ENCODE measurements at regions not wholly inside any gene's neighbourhood (a gene's known extent, or its start where the extent isn't known, plus 50 kb on each side); places are given as distances from the start of the nearest gene placed in this dataset.
"Not testable (repeated sequence)": the region's sequence is repeated elsewhere in the genome, so short reads cannot be mapped to it uniquely, and the experiment has no call there.

GRCh38 chr3:78313332-78313731 is 1273.4 kb downstream of the ROBO2 start:
- H3K27me3 ChIP-seq = no peaks in the 10 kb centered on the region
- TF ChIP-seq Cebpa-rat (IDR thresholded peaks at IDR 0.05) = no peak
- no peak overlapping the region for H3K27ac ChIP-seq

GRCh38 chr3:78314327-78314726 is 1274.4 kb downstream of the ROBO2 start:
- Histone ChIP-seq H3K4me1 (no peaks in the 10 kb centered on the region), H3K9ac (no peak overlapping the region), H3K27ac (no peak overlapping the region), H3K4me2 (no peak overlapping the region), H4K20me1 (no peaks in the 10 kb centered on the region), H3K27me3 (no peaks in the 10 kb centered on the region), H3K4me3 (no peak overlapping the region), H3K9me3 (replicated peaks in 1 of 11) (no peaks in the 10 kb centered on the region), H3K36me3 (no peaks in the 10 kb centered on the region)
- TF ChIP-seq Cebpa-rat (IDR thresholded peaks at IDR 0.05) = no peak

More at GRCh38 chr3:78313332-78313731, 1273.4 kb downstream of the ROBO2 start:
- Histone ChIP-seq H3K9ac (no peak overlapping the region), H3K9me3 (replicated peaks in 1 of 11) (0 out of 22 replicates have a peak, but pooled peaks cover 0 to under 1% (median 0%) of the 10 kb centered on the region in 11 experiments), H3K4me2 (no peak overlapping the region), H3K4me3 (no peak overlapping the region), H4K20me1 (no peaks in the 10 kb centered on the region), H3K36me3 (no peaks in the 10 kb centered on the region), H3K4me1 (no peaks in the 10 kb centered on the region)

GRCh38 chr3:78317774-78318173 is 1277.9 kb downstream of the ROBO2 start:
- H4K20me1 ChIP-seq = no peaks in the 10 kb centered on the region
- no peak overlapping the region for H3K4me3 ChIP-seq
- no peaks in the 10 kb centered on the region for H3K9me3 ChIP-seq (replicated peaks in 1 of 11)
- H3K4me1 ChIP-seq = no peaks in the 10 kb centered on the region
- no peak overlapping the region for H3K27ac ChIP-seq
- no peaks in the 10 kb centered on the region for H3K36me3 ChIP-seq
- H3K4me2 ChIP-seq = no peak overlapping the region
- TF ChIP-seq Cebpa-rat (IDR thresholded peaks at IDR 0.05) = no peak
- H3K9ac ChIP-seq = no peak overlapping the region
- no peaks in the 10 kb centered on the region for H3K27me3 ChIP-seq

- Histone ChIP-seq H3K36me3 (no peaks in the 10 kb centered on the region), H3K4me3 (no peak overlapping the region), H3K4me1 (no peaks in the 10 kb centered on the region), H3K4me2 (no peak overlapping the region), H3K27me3 (no peaks in the 10 kb centered on the region), H4K20me1 (no peaks in the 10 kb centered on the region), H3K9ac (no peak overlapping the region), H3K27ac (no peak overlapping the region), H3K9me3 (replicated peaks in 1 of 11) (no peaks in the 10 kb centered on the region)
- TF ChIP-seq Cebpa-rat (IDR thresholded peaks at IDR 0.05) = no peak
Measured at GRCh38 chr3:78322780-78323179, 1282.9 kb downstream of the ROBO2 start.

GRCh38 chr3:78337801-78338211 is 1297.9 kb downstream of the ROBO2 start:
- no peaks in the 10 kb centered on the region for H3K27me3 ChIP-seq
- no peaks in the 10 kb centered on the region for H3K9me3 ChIP-seq (replicated peaks in 1 of 11)
- TF ChIP-seq Cebpa-rat (IDR thresholded peaks at IDR 0.05) = no peak
- no peak overlapping the region for H3K9ac ChIP-seq
- H3K4me2 ChIP-seq = no peak overlapping the region
- no peaks in the 10 kb centered on the region for H3K36me3 ChIP-seq
- no peaks in the 10 kb centered on the region for H4K20me1 ChIP-seq
- H3K4me3 ChIP-seq = no peak overlapping the region
- no peaks in the 10 kb centered on the region for H3K4me1 ChIP-seq
- H3K27ac ChIP-seq = no peak overlapping the region

GRCh38 chr3:78338405-78338804 is 1298.5 kb downstream of the ROBO2 start:
- no peak for TF ChIP-seq Cebpa-rat (IDR thresholded peaks at IDR 0.05)
- Histone ChIP-seq H4K20me1 (no peaks in the 10 kb centered on the region), H3K9me3 (replicated peaks in 1 of 11) (no peaks in the 10 kb centered on the region), H3K4me1 (no peaks in the 10 kb centered on the region), H3K27ac (no peak overlapping the region), H3K4me2 (no peak overlapping the region), H3K9ac (no peak overlapping the region), H3K27me3 (no peaks in the 10 kb centered on the region), H3K4me3 (no peak overlapping the region), H3K36me3 (no peaks in the 10 kb centered on the region)

- peaks cover 0 to 4% (median 0%) of the 10 kb centered on the region in 11 experiments; a peak in 1 of 22 replicates for H3K9me3 ChIP-seq (replicated peaks in 1 of 11)
- no peak overlapping the region for H3K4me2 ChIP-seq
- no peak for TF ChIP-seq Cebpa-rat (IDR thresholded peaks at IDR 0.05)
- H3K27ac ChIP-seq = no peak overlapping the region
- H3K4me1 ChIP-seq = no peaks in the 10 kb centered on the region
- H3K36me3 ChIP-seq = no peaks in the 10 kb centered on the region
- H3K9ac ChIP-seq = no peak overlapping the region
- H4K20me1 ChIP-seq = no peaks in the 10 kb centered on the region
- no peak overlapping the region for H3K4me3 ChIP-seq
- no peaks in the 10 kb centered on the region for H3K27me3 ChIP-seq
Measured at GRCh38 chr3:78343221-78343620, 1303.3 kb downstream of the ROBO2 start.

GRCh38 chr3:78344267-78344666 is 1304.4 kb downstream of the ROBO2 start:
- not testable (repeated sequence) for H3K9me3 ChIP-seq (replicated peaks in 1 of 11); H3K27ac ChIP-seq

GRCh38 chr3:78344918-78345317 is 1305.0 kb downstream of the ROBO2 start:
- no peak overlapping the region for H3K4me2 ChIP-seq
- no peaks in the 10 kb centered on the region for H3K4me1 ChIP-seq
- no peak overlapping the region for H3K9ac ChIP-seq
- no peaks in the 10 kb centered on the region for H3K27me3 ChIP-seq
- no peak overlapping the region for H3K4me3 ChIP-seq
- H3K9me3 ChIP-seq (replicated peaks in 1 of 11) = peaks cover 0 to 4% (median 0%) of the 10 kb centered on the region in 11 experiments; a peak in 1 of 22 replicates
- no peaks in the 10 kb centered on the region for H3K36me3 ChIP-seq
- peak in 1 of 11 experiments; percentile 53; a peak in 1 of 22 replicates for TF ChIP-seq Cebpa-rat (IDR thresholded peaks at IDR 0.05)
- no peaks in the 10 kb centered on the region for H4K20me1 ChIP-seq
- H3K27ac ChIP-seq = no peak overlapping the region

More at GRCh38 chr3:78344267-78344666, 1304.4 kb downstream of the ROBO2 start:
- H3K27me3 ChIP-seq, H3K4me2 ChIP-seq, H3K36me3 ChIP-seq, H3K4me1 ChIP-seq, H3K4me3 ChIP-seq, H3K9ac ChIP-seq, H4K20me1 ChIP-seq: not testable (repeated sequence)

- TF ChIP-seq Cebpa-rat (IDR thresholded peaks at IDR 0.05) = no peak
- Histone ChIP-seq H3K9me3 (replicated peaks in 1 of 11) (peaks cover 0 to 4% (median 0%) of the 10 kb centered on the region in 11 experiments; a peak in 1 of 22 replicates), H3K4me2 (no peak overlapping the region), H3K9ac (no peak overlapping the region), H3K4me3 (no peak overlapping the region), H3K36me3 (no peaks in the 10 kb centered on the region), H4K20me1 (no peaks in the 10 kb centered on the region), H3K27me3 (no peaks in the 10 kb centered on the region), H3K4me1 (no peaks in the 10 kb centered on the region), H3K27ac (no peak overlapping the region)
Measured at GRCh38 chr3:78347176-78347575, 1307.3 kb downstream of the ROBO2 start.
